GM13977 (cell line): ENCODE measurements at regions not wholly inside any gene's neighbourhood (a gene's known extent, or its start where the extent isn't known, plus 50 kb on each side); places are given as distances from the start of the nearest gene placed in this dataset.

ENCODE experiments used
- DNase-seq: peaks from one replicate; pipeline ENCODE4 v3.0.0; 2012; ENCODE audit warnings: low spot score
- CTCF ChIP-seq: IDR thresholded peaks from 2 replicates; pipeline ENCODE4 v1.5.1; 2012; ENCODE audit warnings: mild to moderate bottlenecking, control low read depth; ENCODE audit not compliant: insufficient read depth; ENCODE audit errors: extremely low read depth, missing control alignments
- in situ Hi-C: fragments of 300-500 bp; cut with MboI; formaldehyde crosslinking; loops from one replicate; pipeline ENCODE4 v1.12.0; 2022; ENCODE audit warnings: low sequenced_read_pairs, low pct_unique_long_range_greater_than_20kb, mixed read lengths, inconsistent platforms; ENCODE audit not compliant: unreplicated experiment

- no peak for DNase-seq
- no peak for TF ChIP-seq CTCF
- in situ Hi-C loops = no loop called here
Observed at GRCh38 chr9:86816868-86817267, 130.4 kb downstream of the GAS1 start.

DNA sequence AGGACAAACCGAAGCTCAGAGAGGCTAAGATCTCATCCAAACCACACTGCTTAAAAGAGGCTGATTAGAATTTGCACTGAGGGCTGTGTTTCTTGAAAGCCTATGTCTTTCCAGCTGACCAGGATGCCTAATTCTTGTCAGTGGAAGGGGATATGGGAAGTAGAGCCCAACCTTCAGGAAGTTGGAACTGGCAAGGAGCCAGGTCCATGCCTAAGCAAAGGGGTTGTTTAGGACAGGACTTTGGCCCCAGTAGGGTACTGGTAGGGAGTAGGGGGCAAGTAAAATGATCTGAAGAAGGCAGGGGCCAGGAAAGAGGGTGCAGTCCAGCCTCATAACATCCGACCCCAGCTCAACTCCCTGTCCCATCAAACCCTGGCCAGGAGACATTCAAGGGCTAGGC lies 130.9 kb downstream of the GAS1 start:
- DNase-seq = no peak
- no peak for TF ChIP-seq CTCF
- in situ Hi-C loops = no loop called here

- TF ChIP-seq CTCF = no peak
- in situ Hi-C loops = no loop called here
- no peak for DNase-seq
Observed at GRCh38 chr9:86812616-86813015, 134.7 kb downstream of the GAS1 start.

DNA sequence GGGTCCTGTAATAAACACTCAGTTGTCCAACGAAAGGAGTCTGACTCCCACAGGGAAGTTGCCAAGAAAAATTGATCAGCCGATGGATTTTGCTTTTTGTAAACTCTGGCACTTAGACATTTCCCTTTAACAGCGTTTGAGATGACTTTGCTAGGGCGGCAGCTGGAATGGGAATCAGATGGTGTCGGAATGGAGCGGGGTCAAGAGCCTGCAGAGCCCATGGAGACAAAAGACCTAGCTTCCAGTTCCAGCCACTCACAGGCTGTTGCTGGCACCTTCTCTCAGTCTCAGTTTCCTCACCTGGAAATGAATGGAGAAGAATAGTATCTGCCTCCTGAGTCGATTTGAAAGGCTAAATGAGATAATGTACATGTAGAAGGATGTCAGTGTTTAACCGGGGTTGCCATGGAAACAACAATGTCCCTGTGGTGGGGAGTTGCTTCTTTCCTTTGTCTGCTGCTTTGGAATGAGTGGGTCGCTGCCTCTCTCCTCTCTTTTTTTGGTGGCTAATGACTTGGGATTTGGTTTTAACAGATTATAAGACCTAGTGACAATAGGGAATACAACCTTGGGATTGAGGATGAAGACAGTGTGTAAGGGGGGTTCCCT lies 137.4 kb downstream of the GAS1 start:
- TF ChIP-seq CTCF = no peak
- in situ Hi-C loops = no loop called here
- DNase-seq = no peak

DNA sequence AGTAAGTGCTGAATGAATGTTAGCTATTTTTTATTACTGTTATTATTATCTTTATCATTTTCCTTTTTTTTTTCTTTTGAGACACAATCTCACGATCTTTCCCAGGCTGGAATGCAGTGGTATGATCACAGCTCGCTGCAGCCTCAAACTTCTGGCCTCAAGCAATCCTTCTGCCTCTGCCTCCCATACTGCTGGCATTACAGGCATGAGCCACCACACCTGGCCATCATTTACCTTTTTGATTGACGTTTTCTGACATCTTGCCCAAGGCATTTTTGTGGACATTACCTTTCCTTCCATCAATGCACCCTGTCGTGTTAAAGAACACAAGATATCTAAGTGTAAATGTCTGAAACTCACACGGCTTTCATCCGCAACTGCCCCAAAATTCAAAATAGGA lies 138.2 kb downstream of the GAS1 start:
- TF ChIP-seq CTCF = no peak
- in situ Hi-C loops = no loop called here
- DNase-seq = no peak

DNA sequence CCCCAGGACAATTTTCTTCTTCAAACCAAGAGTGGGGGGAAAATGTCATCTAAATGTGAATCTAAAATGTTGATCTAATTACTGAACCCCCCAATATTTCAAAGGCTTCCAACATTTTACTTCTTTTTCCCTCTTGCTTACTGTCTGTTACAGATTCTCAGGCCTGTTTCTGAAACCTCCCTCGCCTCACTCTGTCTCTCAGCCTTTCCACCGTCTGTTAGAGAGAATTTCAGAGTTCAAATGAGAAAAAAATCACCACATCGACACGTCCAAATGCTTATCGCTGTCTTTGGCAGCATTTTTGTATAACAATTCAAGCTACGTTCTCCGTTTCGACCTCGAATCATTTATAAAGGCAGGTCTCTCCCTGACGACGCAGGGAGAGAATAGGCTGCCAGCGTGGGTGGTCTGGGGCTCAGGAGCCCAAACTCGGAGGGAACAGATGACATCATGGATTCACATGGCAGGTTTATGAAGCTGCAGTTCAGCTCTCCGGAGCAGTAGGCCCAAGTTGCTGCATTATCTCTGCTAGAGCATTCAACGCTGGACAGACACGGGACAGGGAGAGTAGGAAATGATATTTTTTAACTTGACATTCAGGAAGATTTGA lies 139.8 kb downstream of the GAS1 start:
- no peak for TF ChIP-seq CTCF
- in situ Hi-C loops = no loop called here
- DNase-seq = no peak
